ENCODE measurements at regions not wholly inside any gene's neighbourhood (a gene's known extent, or its start where the extent isn't known, plus 50 kb on each side); places are given as distances from the start of the nearest gene placed in this dataset.

DNA sequence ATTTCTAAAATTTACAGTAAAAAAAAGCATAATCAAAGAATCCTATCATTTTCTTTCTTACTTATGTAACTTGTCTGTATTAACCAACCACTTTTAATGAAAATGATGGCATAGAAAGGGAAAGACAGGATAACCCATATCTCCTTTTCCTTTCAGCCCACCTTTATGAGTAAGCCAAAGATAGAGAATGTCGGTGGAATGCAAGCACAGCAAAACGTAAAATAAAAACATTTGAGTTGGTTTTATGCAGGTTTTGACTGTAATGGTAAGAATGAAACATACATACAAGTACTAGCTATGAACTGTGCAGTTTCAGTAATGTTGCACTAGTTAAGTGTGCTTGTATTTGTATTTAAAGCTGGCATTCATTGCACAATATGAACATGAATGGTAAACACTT lies 360.3 kb downstream of the FOXG1 start:
- DNase-seq: no peak

DNA sequence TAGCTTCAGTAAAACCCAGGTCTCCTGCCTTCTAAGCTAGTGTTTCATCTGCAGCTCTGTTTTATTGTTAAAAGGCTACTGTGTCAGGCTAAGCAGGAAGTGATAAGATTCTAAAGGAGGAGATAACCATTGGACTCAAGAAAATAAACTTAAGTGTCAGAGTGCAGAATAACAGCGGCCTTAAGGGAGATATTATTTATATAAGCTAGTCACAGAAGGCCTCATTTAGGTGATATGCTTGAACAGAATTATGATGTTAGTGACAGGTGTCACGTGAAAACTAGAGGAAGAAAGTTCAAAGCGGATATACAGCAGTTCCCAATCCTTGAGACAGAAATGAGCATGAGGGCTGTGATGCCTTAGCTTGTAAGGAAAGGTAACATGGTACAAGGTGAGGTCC lies 373.4 kb downstream of the FOXG1 start:
- no peak for DNase-seq

DNA sequence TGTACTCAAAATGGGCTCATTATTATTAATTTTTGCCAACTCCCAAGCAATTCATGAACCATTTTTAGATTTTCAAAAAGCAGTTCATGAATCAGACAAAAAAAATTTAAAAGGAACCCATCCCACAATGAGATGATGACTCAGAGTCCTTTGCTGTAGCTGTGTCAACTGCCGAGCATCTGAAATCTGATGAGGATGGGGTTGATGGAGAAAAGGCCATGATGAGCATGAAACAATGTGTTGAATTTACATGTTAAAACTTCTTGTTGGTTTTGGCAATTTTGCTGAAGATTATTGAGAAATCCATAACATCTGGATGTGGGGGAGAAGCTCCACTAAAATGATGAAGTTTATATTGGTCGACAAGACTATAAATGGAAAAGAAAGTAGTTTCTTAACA lies 378.0 kb downstream of the FOXG1 start:
- DNase-seq: no peak

DNA sequence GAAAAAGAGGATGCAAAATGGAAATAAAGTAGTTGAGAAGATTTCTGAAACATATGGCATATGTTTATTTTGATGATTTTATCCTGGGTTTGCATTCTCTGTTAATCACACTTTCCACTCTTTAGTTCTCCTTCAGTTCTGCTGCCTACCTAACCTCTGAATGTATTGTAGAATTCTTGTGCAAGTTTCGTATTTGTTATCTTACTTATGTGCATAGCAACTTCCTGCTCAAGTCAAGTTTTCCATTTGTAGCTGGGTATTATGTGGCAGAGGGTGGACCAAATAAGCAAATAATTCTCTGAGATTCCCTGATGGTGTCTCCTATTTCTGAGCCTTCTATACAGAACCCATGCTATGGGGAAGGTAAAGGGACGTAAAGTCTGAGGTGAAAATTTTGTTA lies 381.6 kb downstream of the FOXG1 start:
- no peak for DNase-seq

DNA sequence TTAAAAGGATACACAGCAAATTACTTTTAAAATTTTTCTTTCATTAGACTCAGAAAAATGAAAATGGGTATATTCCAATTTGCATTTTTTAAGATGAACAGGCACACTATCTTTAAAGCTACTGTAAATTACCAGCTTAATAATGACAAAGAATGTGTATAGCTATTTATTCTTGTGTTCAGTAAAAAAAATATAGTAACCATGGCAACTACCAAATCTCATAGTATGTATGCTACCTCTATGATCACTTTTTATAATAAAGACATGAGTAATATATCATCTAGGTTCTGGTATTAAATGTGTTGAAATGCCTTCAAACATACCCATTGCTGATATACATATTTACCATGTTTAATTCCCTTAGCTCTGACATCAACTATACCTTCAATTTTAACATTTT lies 383.2 kb downstream of the FOXG1 start:
- no peak for DNase-seq

DNA sequence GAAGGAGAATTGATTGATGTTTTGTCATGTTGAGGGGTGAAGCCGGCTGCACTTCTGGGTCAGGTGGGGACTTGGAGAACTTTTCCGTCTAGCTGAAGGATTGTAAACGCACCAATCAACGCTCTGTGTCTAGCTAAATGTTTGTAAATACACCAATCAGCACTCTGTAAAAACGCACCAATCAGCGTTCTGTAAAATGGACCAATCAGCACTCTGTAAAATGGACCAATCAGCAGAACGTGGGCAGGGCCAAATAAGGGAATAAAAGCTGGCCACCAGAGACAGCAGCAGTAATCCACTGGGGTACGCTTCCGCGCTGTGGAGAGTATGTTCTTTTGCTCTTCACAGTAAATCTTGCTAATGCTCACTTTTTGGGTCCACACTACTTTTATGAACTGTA lies 384.1 kb downstream of the FOXG1 start:
- no peak for DNase-seq

DNA sequence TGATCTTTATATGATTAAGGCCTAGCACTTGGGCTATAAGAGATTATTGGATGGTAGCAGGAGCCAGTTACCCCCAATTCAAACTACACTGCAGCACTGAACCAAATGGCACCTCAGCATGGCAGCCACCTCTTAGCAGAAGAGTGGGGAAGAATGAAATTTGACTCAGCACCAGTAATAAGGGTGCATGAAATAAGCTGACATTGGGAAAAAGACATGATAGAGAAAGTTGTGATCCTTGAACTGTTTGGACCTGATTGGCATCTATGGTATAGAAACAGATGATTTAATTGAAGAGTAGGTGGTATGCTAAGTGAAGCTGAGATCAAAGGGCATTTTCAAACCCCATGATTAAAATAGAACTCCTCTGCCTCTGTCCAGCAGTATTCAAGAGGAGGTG lies 389.5 kb downstream of the FOXG1 start:
- DNase-seq: no peak

DNA sequence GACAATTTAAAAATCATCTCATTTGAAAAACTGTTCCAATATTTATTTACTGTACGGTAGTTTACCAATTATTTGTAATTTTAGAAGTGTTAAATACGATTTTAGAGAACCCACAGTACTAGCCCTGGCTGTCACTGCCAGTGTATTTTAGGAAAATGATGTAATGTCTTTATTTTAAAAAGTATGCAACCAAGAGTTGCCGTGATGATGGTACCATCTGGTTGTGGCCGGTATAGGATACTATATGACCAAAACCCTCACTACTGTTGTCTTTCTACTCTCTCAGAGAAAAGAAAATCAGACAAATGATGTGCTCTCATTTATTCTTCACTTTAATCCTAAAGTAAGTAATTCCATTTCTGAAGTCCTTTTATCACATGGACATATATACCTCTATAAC lies 395.0 kb downstream of the FOXG1 start:
- no peak for DNase-seq

DNA sequence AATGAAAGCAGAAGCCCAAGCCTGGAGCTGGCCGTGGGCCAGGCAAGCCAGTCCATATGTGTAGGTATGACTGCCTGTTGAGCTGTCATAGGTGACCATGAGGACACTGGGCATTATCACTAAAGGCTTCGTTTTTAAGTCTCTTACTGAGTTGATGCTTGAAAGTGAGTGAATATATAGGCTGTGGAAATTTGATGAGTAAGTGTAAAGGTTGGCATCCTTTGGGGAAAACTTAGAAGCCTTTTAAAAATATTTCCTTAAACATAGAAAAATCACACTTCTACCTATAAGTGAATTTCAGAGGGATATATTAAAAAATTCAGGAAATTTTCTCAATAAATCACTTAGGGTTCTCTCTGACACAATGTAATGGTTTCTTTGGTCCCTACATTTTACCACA lies 396.5 kb downstream of the FOXG1 start:
- DNase-seq: no peak

DNA sequence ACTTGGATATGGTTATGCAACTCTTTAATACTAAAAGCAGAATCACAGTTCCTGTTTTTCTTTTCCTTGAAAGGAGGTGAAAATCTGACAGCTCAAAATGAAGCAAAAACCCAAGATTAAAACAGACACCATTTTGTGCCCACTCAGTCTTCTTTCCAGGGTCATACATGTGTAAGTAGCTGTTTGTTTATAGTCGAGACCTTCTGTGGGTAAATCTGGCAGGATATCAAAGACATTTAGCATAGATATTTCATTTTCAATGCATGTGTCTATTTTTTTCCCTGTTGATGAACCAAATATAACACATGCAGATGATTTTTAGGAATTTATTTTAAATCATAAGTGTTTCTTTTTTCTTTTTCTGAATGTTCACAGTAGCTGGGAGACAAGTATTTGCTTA lies 398.8 kb downstream of the FOXG1 start:
- DNase-seq: no peak

DNA sequence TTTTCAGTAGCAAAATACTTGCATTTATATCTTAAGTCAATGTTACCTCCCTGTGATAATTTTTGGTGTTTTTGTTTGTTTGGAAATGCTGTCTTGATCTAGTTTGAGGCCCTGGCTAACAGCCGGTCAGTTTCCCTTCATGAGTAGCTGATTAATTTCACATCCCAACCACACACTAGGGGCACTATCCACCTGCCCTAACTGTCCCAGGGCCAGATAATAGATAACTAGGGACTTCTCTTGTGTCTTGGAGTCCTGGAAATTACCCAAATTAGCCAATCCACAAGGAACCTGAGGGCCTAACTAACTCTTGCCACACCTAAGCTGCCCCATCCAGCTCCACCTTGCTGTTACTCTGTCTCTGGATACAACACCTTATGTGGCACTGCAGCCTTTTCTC lies 399.9 kb downstream of the FOXG1 start:
- no peak for DNase-seq

DNA sequence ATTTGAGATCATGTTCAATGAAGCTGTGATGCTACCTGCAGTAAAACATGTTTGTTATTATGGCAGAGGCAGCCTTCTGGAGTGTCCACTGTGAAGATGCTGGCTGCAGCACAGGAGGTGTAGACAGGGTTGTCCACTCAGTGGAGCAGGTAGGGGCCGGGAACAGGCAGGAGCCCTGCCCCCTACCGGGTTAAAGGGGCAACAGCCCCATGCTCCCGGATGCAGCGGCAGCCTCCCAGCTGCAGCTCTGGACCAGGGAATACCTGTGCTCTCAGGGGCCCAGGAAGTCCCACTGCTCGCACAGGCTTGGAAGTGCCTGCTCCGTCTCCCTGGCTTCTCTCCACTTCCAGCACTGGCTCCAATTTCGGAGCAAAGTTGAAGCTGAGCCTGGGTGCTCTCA lies 401.6 kb downstream of the FOXG1 start:
- DNase-seq: no peak

DNA sequence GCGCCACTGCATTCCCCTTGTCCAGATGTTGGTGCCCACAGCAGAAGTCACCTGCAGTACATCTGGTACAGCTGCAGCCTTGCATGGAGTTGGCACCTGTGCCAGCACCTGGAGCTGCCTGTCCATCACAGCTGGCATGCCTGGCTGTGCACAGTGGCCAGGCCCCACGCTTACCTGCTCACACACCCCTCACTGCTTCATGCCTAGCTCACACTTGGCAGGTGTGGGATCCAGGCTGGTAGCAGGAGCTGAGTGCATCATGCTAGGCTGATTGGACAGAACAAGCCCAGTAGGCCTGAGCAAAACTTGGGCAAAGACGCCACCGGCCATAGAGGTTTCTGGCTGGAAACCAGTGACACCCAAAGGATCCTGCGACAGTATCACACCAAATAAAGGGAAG lies 402.8 kb downstream of the FOXG1 start:
- no peak for DNase-seq

DNA sequence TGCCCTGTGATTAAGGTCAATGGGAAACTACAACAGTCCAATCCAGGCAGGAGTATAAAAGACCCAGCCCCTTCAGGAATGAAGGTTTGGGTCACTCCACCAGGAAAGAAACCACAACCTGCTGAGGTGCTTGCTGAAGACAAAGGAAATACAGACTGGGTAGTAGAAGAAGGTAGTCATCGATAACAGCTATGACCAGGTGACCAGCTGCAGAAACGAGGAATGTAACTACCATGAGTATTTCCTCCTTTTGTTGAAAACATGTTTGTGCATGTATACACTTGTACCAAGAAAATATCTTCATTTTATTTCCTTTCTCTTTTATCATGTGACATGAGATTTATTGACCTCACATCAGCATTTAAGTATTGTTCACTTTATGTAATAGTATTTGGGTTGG lies 409.1 kb downstream of the FOXG1 start:
- DNase-seq: no peak

DNA sequence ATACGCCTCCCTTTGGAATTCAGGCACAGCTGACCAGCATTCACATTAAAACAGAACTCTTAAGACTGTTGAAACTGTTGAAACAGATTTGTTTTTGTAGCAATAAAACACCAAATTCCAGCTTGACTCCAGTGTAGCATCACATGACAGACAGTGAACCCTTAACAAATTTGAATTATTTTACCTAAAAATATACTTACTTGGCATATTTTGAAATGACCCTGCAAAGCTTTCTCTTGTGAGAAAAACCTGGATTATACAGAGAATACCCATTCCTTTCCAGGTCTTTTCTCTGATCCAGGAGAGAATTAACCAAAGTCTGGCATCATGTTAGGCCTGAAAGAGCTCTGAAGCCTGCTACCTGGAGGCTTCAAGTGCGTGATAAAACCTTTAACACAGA lies 410.3 kb downstream of the FOXG1 start:
- DNase-seq: no peak

DNA sequence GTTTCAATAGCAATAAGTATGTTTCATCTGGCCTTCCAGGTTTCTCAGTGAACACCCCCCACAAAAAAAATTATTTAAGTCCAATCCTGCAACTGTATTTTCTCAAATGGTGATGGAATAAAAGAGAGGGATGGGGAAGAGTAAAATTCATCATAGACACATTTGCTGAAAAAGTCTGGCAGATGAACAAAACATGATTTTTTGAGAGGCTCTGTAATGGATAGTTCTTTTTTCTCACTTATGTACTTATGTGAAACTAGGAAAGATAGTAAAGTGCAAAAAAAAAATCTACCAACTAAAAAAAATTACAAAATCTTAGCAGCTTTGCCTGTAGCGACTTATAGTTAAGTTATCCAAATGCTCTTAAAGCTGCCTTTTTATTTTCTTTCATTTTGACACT lies 412.4 kb downstream of the FOXG1 start:
- no peak for DNase-seq

DNA sequence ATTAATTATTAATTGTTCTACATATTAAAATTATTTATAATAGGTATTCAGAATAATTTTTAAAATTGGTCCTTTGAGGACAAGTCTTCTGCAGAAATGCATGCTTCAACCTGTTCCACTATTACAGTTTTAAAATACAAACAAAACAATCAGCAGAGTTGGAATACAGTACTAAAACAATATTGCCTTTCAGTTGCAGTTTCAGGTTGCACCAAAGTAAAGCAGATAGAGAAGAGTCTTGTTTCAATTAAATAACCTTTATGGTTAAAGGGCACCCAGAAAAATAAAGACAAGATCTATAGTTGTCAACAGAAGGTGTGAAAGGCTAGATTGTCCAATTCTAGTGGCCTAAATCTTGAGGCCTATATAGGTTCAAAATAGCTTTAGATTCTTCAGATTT lies 424.5 kb downstream of the FOXG1 start:
- DNase-seq: no peak

DNA sequence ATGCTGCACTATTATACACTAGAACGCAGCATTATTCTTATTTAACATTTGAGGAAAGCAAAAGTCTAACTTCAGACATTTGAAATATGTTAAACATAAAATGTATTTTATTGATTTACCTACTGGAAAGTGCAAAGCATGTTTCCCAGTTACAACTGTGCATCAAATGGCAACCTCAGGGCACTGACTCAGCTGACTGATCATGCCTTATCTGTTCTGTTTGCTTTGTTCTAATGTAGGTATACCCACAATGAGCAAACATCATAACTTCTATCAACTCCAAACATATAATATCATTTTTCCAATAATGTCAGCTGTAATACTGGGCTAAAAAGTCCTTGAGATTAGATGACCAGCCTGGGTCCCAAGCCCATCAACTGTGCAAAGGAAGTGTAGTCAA lies 431.0 kb downstream of the FOXG1 start:
- no peak for DNase-seq

DNA sequence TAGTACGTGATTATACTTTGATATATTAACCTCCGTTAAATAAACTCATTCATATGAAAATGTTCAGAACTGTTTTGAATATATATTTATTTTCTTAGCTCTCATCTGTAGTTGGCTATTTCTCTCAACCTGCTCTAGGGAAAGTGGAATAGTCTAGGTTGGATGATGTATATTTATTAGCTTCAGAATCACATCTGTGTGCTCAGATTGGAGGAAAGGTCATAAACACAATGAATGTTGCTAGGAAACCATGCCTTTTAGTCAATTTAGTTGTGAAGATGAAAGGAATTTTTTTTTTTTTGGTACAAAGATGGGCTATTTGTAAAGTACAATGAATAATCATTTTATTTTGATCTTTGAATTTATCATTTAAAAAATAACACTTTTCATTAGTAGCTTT lies 439.1 kb downstream of the FOXG1 start:
- no peak for DNase-seq

DNA sequence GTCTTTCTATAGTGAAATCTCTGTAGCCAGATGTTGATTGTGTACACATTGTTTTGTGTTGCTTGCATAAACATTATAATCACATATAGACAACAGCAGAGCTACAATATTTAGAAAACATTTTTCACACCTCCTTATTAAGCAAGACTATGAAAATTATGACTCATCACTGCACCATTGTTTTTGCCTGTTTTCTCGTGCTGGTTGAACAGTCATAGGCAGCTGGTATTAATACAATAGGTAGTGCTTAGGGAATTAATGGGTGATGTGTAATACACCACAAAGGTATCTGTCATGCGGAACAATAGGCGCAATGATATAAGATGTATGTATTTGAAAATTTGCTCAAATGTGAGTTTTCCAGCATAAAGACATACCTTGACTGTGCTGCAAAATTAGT lies 449.3 kb downstream of the FOXG1 start:
- no peak for DNase-seq

DNA sequence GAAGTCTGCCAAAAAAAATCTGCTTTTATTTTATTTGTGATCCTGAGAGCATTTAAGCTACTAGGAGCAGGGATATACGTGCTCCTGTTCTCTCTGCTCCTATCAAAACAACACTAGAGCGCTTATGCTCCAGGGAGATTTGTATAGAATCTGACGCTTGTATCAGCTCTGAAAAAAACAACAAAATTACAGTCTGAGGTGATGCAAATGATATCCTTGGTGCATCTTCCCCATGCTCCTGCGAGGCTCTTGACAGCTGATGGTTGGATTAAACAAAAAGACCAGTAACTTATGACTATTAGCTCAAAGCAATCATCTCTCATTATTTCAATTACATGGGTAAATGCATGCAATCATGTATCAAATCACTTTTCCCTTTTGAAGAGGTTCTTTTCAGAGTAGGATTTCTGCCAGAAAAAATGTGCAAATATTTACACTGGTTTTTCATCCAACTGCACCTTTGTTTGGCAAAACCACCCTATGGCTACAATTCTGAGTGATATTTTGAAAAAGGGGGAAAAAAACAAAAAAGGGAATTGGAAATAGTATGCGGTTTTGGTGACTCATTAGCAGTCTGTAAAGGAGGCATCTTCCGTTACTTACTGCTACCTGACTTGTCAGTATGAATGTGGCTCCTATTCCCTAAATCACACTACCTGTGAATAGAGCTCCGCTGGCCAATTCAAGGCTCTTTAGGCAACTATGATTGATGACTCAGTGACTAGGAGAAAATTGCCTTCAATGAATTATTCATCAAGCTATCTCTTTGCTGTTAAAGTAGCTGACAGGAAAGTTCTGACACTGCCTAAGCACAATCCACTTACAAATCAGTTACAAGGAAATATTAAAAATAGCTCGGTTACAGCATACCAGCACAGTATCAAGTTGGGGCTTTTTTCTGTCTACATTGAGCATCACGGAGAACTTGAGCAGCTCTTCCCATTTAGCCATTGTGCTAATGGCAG lies 450.0 kb downstream of the FOXG1 start:
- no peak for DNase-seq

DNA sequence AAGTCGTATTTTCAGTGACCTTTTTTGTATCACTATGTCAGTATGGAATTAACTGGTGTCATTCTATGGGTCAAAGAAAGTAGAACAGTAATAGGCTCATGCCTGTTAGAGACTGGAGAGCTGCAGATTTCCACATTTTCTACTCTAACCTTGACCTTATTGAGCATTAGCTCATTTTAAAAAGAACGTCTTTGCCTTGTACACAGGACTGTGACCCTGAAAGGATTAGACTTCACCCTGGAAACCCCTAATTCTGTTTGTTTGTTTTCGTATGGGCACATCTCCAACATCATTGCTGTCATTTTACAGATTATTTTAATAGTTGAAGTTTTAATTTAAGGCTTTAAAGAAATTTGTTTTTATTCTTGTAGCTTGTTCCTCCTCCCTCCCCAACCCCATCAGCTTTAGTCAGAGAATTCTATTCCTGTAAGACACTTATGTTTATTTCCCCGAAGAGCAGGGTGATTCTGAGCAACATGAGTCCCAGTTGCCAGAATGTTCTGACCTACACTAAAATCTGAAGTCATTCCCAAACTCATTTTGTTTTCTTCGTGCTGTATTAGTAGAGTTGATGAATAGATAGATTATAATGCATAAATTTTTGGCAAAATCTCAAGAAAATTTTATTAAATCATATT lies 451.3 kb downstream of the FOXG1 start:
- DNase-seq: no peak

DNA sequence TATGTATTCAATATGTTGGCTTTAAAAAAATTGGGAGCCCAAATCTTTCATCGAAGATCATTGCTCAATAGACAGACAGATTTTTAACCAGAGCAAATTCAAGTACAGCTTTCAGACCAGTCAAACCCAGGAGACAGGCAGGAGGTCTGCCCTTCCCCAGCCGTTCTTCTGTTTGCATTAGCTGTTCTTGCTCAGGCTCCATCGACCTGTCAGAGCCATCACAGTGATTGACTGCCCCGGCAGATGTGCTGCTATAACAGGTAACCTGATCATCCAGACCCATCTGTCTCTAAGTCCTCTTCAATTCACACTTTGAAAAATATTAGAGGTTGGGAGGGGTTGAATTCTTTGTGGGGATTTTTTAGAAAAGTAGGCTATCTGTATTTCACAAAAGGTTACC lies 453.5 kb downstream of the FOXG1 start:
- no peak for DNase-seq

DNA sequence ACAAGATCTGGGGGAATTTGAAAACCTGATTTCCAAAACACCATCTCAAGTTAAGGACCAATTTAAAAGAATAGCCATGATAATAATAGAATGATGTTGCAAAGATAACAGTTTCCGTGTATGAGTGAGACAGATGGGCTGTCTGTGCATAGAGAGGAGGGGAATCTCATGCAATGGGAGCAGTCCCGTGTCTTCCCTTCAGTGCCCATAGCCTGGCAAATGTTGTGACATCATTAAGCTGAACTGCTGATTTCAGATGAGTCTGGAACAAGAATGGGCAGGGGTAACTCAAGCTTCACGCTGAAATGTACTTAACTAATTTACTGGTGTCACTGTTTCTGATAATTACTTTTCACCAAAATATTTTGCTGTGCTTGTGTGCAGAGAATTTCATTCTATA lies 454.0 kb downstream of the FOXG1 start:
- no peak for DNase-seq

DNA sequence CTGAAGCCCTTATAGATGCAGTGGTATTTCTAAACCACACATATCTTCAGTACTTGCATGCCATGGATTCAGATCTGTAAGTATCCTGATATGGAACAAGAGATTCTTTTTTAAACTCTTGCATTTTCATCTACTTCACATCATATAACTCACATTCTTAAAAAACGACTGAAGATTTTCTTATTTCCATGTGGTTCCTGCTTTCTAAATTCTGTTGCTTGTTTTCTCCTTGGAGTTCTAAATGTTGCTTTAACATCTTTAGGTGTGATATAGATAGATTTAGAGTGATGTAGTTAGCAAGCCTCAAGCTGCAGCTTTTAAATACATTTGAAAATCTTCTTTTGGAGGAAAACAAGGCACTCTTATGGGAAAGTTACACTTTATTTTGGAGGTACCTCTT lies 455.4 kb downstream of the FOXG1 start:
- no peak for DNase-seq
